GM13977 (cell line): ENCODE measurements at regions not wholly inside any gene's neighbourhood (a gene's known extent, or its start where the extent isn't known, plus 50 kb on each side); places are given as distances from the start of the nearest gene placed in this dataset.

ENCODE experiments used
- DNase-seq: peaks from one replicate; pipeline ENCODE4 v3.0.0; 2012; ENCODE audit warnings: low spot score
- in situ Hi-C: fragments of 300-500 bp; cut with MboI; formaldehyde crosslinking; loops from one replicate; pipeline ENCODE4 v1.12.0; 2022; ENCODE audit warnings: low sequenced_read_pairs, low pct_unique_long_range_greater_than_20kb, mixed read lengths, inconsistent platforms; ENCODE audit not compliant: unreplicated experiment
- TF ChIP-seq, protein P1 (sequence below): IDR thresholded peaks from 2 replicates; pipeline ENCODE4 v1.5.1; 2012; ENCODE audit warnings: mild to moderate bottlenecking, control low read depth; ENCODE audit not compliant: insufficient read depth; ENCODE audit errors: extremely low read depth, missing control alignments

DNA sequence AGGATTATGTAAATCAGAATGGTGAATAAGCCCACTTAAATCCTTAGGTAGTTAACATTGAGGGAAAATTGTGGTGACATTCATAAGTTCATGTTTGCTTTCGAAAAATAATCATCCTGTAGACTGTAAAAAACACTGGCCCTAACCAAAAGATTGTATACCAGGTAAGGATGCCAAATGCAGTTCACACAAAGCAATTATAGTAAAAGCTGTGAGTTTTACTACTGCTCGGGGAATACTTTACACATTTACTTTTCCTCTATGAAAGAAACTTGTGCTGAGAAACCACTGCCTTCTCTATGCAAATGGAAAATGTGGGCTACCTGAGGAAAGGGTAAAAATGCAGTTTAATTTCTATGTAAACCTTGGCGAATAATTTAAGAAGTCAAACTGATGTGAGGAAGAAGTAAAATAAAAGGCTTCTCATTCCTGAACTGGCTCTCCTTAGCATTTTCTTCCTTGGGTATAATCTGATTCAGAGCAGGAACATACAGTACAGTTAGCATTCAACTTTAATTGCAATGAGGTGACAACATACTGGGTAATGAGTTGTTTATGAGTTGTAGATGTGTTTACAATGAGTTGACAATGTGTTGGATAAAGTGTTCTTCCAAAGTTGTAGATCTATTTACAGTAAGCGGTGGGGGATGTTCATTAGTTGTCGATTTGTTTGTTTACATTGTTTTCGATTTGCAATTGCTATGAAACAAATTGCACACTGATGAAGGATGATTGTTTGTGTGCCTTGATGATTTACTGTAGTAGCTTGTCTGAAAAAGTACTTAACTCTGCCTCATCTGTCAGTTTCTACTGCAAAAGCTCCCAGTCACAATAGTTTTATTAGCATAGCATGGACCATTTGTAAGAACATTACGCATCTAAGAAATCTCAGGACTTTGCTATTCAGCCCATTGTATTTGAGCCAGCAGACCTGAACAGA is 453.0 kb upstream of the DPH6 start:
- in situ Hi-C loops: no loop called here
- TF ChIP-seq, protein P1, sequence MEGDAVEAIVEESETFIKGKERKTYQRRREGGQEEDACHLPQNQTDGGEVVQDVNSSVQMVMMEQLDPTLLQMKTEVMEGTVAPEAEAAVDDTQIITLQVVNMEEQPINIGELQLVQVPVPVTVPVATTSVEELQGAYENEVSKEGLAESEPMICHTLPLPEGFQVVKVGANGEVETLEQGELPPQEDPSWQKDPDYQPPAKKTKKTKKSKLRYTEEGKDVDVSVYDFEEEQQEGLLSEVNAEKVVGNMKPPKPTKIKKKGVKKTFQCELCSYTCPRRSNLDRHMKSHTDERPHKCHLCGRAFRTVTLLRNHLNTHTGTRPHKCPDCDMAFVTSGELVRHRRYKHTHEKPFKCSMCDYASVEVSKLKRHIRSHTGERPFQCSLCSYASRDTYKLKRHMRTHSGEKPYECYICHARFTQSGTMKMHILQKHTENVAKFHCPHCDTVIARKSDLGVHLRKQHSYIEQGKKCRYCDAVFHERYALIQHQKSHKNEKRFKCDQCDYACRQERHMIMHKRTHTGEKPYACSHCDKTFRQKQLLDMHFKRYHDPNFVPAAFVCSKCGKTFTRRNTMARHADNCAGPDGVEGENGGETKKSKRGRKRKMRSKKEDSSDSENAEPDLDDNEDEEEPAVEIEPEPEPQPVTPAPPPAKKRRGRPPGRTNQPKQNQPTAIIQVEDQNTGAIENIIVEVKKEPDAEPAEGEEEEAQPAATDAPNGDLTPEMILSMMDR: no peak
- DNase-seq: no peak

- TF ChIP-seq, protein P1: no peak
- no peak for DNase-seq
- in situ Hi-C loops: no loop called here
Observed at GRCh38 chr15:36004891-36005490, 459.0 kb upstream of the DPH6 start.

GRCh38 chr15:36005542-36005941 is 459.6 kb upstream of the DPH6 start:
- in situ Hi-C loops: no loop called here
- DNase-seq: no peak
- TF ChIP-seq, protein P1: no peak

DNA sequence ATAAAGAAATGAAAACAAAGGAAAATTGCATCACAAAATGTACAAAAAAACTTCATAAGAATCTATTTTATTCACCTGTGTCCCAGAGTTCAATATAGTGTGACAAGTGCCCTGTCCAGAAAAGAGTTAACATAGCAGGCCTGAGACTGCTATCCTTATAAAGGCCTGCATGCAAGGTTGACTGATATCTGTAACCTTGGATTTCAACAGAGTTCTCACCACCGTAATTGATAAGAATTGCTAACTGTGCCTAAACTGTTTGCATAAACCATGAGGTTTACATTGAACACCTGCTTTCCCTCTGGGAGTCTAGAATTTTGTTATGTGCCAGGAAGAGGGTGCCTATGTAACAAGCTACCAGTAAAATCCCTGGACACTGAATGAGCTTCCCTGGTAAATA is 461.7 kb upstream of the DPH6 start:
- DNase-seq: no peak
- in situ Hi-C loops: no loop called here
- TF ChIP-seq, protein P1: no peak

- DNase-seq: no peak
- in situ Hi-C loops: no loop called here
- TF ChIP-seq, protein P1: no peak
Observed at GRCh38 chr15:36008719-36009118, 462.8 kb upstream of the DPH6 start.

DNA sequence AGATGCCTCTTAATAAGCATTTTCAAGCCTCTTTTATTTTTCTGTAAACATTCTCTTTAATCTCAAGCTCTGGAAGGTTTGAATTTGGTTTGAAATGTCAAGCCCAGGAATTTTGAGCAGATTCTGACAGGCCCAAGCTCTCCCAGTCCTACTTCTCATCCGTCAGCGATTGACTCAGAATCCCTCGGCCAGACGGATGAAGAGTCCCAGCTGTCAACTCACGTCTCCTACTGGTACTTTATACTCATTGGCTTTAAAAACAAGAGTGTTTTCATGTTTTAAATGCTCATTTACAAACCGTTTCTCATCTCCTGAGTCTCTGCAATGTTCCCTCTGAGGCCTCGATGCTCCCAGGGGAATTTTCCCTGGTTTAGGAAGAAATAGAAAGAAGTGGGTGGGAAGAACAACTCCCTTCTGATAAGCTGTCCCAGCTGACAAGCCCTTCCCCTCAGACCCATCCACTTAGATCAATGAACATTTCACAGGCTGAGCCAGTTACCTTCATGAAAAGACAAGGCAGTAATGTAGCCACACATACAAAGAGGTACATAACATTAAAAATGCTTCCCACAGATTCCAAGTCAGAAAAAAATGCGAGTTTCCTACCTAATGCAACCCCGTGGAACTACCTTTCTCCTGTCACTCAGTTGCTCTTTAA is 478.2 kb upstream of the DPH6 start:
- no peak for DNase-seq
- TF ChIP-seq, protein P1: no peak
- in situ Hi-C loops: no loop called here
